Limb (tissue), 2 donors: ENCODE measurements at regions not wholly inside any gene's neighbourhood (a gene's known extent, or its start where the extent isn't known, plus 50 kb on each side); places are given as distances from the start of the nearest gene placed in this dataset.
"Not testable (repeated sequence)": the region's sequence is repeated elsewhere in the genome, so short reads cannot be mapped to it uniquely, and the experiment has no call there.

Experiments
- DNase-seq, 2 donors: peaks; one replicate each; pipeline ENCODE4 v3.0.0-alpha.2; 2016; ENCODE audit errors: extremely low spot score in 2 of 2

DNA sequence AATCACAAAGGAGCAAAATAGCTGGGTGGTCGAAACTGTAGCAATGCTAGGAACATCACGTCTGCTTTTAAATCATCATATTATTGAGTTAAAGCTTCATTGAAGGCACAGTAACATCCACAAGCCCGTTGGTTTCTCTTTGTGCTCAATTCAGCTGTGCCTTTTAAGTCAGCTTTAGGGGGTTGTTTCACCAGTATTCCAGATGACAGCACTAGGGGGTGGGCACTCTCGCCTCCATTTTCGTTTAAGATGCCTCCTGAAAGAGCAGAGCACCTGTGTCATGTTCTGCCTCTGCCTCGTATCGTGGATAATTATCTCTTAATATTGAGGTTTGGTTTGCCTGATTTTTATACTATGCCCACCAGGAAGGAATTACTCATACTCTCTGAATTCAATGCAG, 139.8 kb upstream of the PTBP2 start:
- no peak for DNase-seq

DNA sequence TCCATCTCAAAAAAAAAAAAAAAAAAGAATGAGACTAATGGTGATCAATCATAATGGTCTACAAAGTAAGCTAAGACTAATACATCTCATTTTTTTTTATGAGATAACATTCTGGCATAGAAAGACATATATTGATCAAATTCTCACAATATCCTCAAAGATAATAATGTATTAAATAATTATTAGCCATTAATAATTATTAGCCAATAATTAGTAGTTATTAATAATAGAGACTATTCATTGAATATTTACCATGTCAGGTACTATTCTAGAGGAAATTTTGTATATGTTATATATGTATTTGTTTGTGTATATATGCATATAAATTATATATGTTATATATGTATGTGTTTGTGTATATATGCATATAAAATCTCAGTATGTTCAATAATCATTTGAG, 137.7 kb upstream of the PTBP2 start:
- DNase-seq: no peak

DNA sequence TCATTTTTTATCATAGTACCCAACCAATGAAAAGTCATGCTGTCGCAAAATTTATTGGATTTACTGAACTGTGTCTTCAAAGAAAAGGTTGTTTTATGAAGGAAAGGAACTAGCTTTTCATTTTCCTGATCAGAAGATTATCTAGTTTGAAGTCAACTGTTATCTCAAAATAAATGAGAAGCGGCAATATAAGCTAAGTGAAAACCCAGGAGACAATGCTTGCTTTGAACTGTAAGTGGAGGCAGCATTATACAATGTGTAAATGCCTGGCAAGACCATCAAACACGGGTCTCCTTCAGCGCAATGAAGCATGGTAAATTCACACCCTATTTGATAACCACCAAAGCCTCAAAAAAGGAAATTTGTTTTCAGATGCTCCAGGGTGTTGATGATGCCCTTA, 134.4 kb upstream of the PTBP2 start:
- no peak for DNase-seq

DNA sequence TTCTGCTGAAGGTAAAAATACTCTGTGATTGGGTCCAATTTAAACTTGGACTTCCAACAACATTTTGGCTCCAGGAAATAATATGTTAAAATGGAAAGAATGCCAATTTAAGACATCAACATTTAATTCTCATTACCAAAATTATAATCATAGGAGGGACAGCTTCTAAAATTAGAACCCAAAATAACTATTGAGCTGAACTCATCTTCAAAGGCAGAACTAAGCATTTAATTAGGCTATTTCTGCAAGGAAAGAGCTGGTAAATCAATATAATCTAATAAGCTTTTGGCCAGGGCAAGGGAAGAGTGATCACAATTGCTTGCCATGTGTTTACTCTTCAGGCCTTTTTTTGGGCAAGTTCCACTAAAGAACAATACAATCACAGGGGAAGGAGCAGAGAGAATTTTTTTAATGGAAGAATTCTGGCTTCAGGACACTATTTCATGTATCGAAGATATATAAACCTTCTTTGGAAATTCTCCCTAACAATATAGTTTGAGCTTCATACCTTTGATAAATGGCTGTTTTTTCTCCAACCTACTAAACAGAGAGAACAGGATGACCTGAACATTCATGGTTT, 133.1 kb upstream of the PTBP2 start:
- DNase-seq: no peak

- not testable (repeated sequence) for DNase-seq
These were observed 126.1 kb upstream of the PTBP2 start for GRCh38 chr1:96595530-96595929.

- DNase-seq: peak in 1 of 2 donors; percentile 40
These were observed 125.2 kb upstream of the PTBP2 start for GRCh38 chr1:96596226-96596922.

- no peak for DNase-seq
These were observed 124.4 kb upstream of the PTBP2 start for GRCh38 chr1:96597218-96597617.

GRCh38 chr1:96598416-96599168, 123.0 kb upstream of the PTBP2 start:
- no peak for DNase-seq

DNA sequence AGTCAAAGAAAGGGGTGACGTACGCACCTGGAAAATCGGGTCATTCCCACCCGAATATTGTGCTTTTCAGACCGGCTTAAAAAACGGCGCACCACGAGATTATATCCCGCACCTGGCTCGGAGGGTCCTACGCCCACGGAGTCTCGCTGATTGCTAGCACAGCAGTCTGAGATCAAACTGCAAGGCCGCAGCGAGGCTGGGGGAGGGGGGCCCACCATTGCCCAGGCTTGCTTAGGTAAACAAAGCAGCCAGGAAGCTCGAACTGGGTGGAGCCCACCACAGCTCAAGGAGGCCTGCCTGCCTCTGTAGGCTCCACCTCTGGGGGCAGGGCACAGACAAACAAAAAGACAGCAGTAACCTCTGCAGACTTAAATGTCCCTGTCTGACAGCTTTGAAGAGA, 117.0 kb upstream of the PTBP2 start:
- DNase-seq: not testable (repeated sequence)

- DNase-seq: not testable (repeated sequence)
These were observed 104.2 kb upstream of the PTBP2 start for GRCh38 chr1:96617375-96617774.

GRCh38 chr1:96632045-96632664, 89.4 kb upstream of the PTBP2 start:
- no peak for DNase-seq

- DNase-seq: no peak
These were observed 87.9 kb upstream of the PTBP2 start for GRCh38 chr1:96633695-96634094.

- no peak for DNase-seq
These were observed 86.7 kb upstream of the PTBP2 start for GRCh38 chr1:96634883-96635282.

GRCh38 chr1:96641282-96641681, 80.3 kb upstream of the PTBP2 start:
- no peak for DNase-seq

- DNase-seq: no peak
These were observed 78.1 kb upstream of the PTBP2 start for GRCh38 chr1:96643519-96643918.

GRCh38 chr1:96649301-96649700, 72.3 kb upstream of the PTBP2 start:
- DNase-seq: no peak

DNA sequence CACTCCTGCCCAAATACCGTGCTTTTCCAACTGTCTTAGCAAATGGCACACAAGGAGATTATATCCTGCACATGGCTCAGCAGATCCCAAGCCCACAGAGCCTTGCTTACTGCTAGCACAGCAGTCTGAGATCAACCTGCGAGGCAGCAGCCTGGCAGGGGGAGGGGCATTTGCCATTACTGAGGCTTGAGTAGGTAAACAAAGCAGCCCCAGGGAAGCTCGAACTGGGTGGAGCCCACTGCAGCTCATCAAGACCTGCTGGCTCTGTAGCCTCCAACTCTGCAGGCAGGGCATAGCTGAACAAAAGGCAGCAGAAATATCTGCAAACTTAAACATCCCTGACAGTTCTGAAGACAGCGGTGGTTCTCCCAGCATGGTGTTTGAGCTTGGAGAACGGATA, 70.1 kb upstream of the PTBP2 start:
- no peak for DNase-seq

DNA sequence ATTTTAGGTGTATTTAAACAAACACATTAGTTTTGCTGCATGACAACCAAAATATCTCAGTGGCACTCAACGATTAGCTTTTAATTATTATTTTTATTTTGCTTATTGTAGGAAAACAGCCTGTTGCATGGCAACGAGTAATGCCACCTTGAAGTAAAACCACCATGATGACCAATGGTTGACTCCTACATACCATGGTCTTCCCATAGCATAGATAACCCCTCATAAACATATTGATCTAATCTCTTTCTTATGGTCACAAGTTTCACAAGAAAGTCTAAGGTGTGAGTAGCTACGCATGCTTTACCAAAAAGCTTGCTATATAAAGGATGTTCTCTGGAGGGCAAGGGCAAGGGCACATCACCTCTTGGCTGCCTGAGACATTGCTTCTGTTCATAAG, 61.5 kb upstream of the PTBP2 start:
- no peak for DNase-seq

DNA sequence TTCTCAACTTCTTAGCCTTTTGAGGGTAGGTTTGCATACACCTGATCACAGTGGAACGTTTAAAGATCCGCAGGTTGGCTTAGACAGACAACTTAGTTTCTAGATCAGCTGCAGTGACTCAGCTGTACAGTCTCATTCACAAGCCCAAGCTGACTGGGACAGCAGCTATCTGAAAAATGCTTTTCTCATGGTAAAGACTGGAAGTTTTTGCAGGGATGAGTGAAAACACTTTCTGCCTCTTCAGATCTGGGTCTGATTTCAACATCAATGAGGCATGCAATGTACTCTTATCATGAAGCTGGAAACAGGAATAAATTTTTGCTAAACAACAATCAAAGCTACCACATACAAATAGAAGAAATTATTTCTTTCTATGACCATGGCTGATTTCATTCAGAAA, 61.1 kb upstream of the PTBP2 start:
- no peak for DNase-seq
